Endodermal cell (in vitro differentiated cells): ENCODE measurements at regions not wholly inside any gene's neighbourhood (a gene's known extent, or its start where the extent isn't known, plus 50 kb on each side); places are given as distances from the start of the nearest gene placed in this dataset.

Source experiments
- DNase-seq: peaks from one replicate; pipeline ENCODE4 v3.0.0-alpha.2; 2017
- H3K27ac ChIP-seq: 2 replicates; pipeline ENCODE4 v1.5.1; 2013; ENCODE audit warnings: mild to moderate bottlenecking, low read depth, low read length, moderate library complexity
- H3K27me3 ChIP-seq: 2 replicates; pipeline ENCODE4 v1.6.1; 2013; ENCODE audit warnings: mild to moderate bottlenecking, low read length, moderate library complexity; ENCODE audit not compliant: insufficient read depth, control insufficient read depth, poor library complexity, severe bottlenecking
- H3K36me3 ChIP-seq: 2 replicates; pipeline ENCODE4 v1.7.0; 2013; ENCODE audit warnings: mild to moderate bottlenecking, low read length, moderate library complexity; ENCODE audit not compliant: control insufficient read depth, insufficient read depth
- H3K4me1 ChIP-seq: one replicate; pipeline ENCODE4 v1.7.0; 2013; ENCODE audit warnings: low read length; ENCODE audit not compliant: control insufficient read depth, insufficient read depth
- H3K4me3 ChIP-seq: 2 replicates; pipeline ENCODE4 v1.5.1; 2013; ENCODE audit warnings: mild to moderate bottlenecking, low read length, moderate library complexity
- H3K9ac ChIP-seq: 2 replicates; pipeline ENCODE4 v1.6.1; 2013; ENCODE audit warnings: mild to moderate bottlenecking, low read length, moderate library complexity; ENCODE audit not compliant: poor library complexity, severe bottlenecking; ENCODE audit errors: extremely low read depth
- H3K9me3 ChIP-seq: 2 replicates; pipeline ENCODE4 v1.6.1; 2013; ENCODE audit warnings: mild to moderate bottlenecking, low read length, moderate library complexity; ENCODE audit not compliant: control insufficient read depth
- H3K27ac Mint-ChIP-seq: 2 replicates; pipeline ENCODE4 v1.8.0; 2020; ENCODE audit warnings: mixed read lengths
- H3K27me3 Mint-ChIP-seq: 2 replicates; pipeline ENCODE4 v1.8.0; 2021; ENCODE audit warnings: mild to moderate bottlenecking, mixed read lengths; ENCODE audit not compliant: insufficient read depth
- H3K36me3 Mint-ChIP-seq: 2 replicates; pipeline ENCODE4 v1.8.0; 2020; ENCODE audit warnings: low read depth, mixed read lengths
- H3K4me1 Mint-ChIP-seq: 2 replicates; pipeline ENCODE4 v1.8.0; 2020; ENCODE audit warnings: mixed read lengths
- H3K4me3 Mint-ChIP-seq: 2 replicates; pipeline ENCODE4 v1.8.0; 2020; ENCODE audit warnings: mild to moderate bottlenecking, moderate library complexity, mixed read lengths
- H3K9me3 Mint-ChIP-seq: 2 replicates; pipeline ENCODE4 v1.8.0; 2020; ENCODE audit warnings: mild to moderate bottlenecking, mixed read lengths
- WGBS, 2 experiments: methylation state at CpG; one replicate each; pipeline versions ENCODE4 v1.1.5 to v1.1.7; 2013; ENCODE audit warnings: missing lambda C conversion rate in 2 of 2, mixed read lengths in 1 of 2; ENCODE audit not compliant: insufficient coverage in 1 of 2, insufficient read length in 1 of 2; 5-methylcytosine and 5-hydroxymethylcytosine counted together
- TF ChIP-seq, protein P1 (sequence below): fragments of 200-600 bp; sonication (generic); conservative IDR thresholded peaks from 2 replicates; pipeline ENCODE4 v1.5.0; 2021; ENCODE audit warnings: antibody characterized with exemption, mild to moderate bottlenecking

DNA sequence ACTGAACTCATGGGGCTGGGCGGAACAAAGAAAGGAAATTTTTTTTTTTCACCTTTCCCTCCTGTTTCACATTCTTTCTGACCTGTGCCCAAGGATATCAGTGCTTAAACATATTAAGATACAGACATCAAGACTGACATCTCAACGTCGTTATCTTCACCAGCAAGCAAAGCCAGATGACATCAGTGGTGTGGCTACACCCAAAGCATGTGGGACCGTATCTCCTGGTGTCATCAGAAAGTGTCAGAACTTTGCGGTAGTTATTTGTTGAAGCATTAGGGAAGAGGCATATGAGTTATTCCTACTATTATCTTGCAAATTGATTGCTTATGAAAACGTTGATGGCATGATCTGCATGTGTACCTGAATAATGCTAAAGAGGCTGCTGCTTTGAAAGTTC lies 487.4 kb downstream of the TLE4 start:
- no peaks in the 10 kb centered on the region for H3K36me3 Mint-ChIP-seq
- WGBS, 2 experiments: 73 to 79% methylated on average over 6 of the region's 6 CpGs
- H3K27me3 ChIP-seq: peaks cover 11% of the 10 kb centered on the region
- no peak for DNase-seq
- H3K4me3 ChIP-seq: peak overlapping the region; percentile 38
- no peak overlapping the region for H3K27ac Mint-ChIP-seq
- peaks cover 18% of the 10 kb centered on the region for H3K27me3 Mint-ChIP-seq
- H3K27ac ChIP-seq: no peak overlapping the region
- peaks cover 23% of the 10 kb centered on the region for H3K4me1 Mint-ChIP-seq
- TF ChIP-seq, protein P1, sequence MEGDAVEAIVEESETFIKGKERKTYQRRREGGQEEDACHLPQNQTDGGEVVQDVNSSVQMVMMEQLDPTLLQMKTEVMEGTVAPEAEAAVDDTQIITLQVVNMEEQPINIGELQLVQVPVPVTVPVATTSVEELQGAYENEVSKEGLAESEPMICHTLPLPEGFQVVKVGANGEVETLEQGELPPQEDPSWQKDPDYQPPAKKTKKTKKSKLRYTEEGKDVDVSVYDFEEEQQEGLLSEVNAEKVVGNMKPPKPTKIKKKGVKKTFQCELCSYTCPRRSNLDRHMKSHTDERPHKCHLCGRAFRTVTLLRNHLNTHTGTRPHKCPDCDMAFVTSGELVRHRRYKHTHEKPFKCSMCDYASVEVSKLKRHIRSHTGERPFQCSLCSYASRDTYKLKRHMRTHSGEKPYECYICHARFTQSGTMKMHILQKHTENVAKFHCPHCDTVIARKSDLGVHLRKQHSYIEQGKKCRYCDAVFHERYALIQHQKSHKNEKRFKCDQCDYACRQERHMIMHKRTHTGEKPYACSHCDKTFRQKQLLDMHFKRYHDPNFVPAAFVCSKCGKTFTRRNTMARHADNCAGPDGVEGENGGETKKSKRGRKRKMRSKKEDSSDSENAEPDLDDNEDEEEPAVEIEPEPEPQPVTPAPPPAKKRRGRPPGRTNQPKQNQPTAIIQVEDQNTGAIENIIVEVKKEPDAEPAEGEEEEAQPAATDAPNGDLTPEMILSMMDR: no peak
- no peaks in the 10 kb centered on the region for H3K36me3 ChIP-seq
- peaks cover 34% of the 10 kb centered on the region for H3K9me3 ChIP-seq
- H3K4me1 ChIP-seq: peaks cover 7% of the 10 kb centered on the region
- no peak overlapping the region for H3K9ac ChIP-seq
- peaks cover 24% of the 10 kb centered on the region for H3K9me3 Mint-ChIP-seq
- no peak overlapping the region for H3K4me3 Mint-ChIP-seq

- no peak overlapping the region for H3K27ac Mint-ChIP-seq
- no peak for DNase-seq
- peaks cover 4% of the 10 kb centered on the region for H3K4me1 Mint-ChIP-seq
- Histone ChIP-seq H3K27me3 (no peaks in the 10 kb centered on the region), H3K4me3 (no peak overlapping the region), H3K9ac (no peak overlapping the region), H3K4me1 (peaks cover 4% of the 10 kb centered on the region), H3K36me3 (no peaks in the 10 kb centered on the region), H3K27ac (no peak overlapping the region), H3K9me3 (peaks cover 43% of the 10 kb centered on the region)
- peaks cover 25% of the 10 kb centered on the region for H3K9me3 Mint-ChIP-seq
- TF ChIP-seq, protein P1: no peak
- H3K4me3 Mint-ChIP-seq: no peak overlapping the region
- peaks cover 1% of the 10 kb centered on the region for H3K36me3 Mint-ChIP-seq
- H3K27me3 Mint-ChIP-seq: peaks cover 3% of the 10 kb centered on the region
- no CpG with 5 or more reads among the region's 1 CpG for WGBS, 2 experiments
Observed at GRCh38 chr9:80052830-80053229, 481.1 kb downstream of the TLE4 start.

DNA sequence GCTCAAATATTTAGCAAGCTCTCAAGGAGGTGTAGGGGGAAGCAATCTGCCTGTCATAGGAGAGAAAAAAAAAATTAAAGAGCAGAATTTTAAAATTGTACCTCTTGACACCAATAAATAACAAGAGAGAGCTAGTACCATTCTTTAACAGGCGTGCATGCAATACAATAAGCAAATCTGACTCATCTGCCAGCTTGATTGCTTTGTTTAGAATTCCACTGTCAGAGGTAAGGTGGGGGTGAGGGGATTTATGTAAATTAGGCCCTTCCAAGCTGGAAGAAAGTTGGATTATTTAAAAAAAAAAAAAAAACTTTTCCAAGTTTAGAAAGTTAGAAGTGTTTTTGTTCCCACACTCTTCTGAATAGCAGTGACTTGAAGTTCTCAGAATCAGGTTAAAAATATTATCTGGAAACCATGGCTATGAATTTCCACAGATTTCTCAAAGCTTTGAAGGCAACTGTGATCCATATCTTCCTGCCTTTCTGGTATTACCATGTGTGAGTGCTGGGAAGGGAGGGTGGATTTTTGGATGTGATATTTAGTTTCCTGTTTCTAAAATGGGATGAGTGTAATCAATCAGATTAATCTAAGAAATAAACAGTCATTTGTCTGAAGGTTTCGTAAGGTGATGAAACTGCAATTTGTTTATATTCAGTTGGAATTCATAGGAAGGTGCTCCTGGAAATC lies 477.5 kb downstream of the TLE4 start:
- no peaks in the 10 kb centered on the region for H3K36me3 ChIP-seq
- 89 to 90% methylated on average over 1 to 2 of the region's 2 CpGs for WGBS, 2 experiments
- peaks cover 30% of the 10 kb centered on the region for H3K9me3 ChIP-seq
- no peak overlapping the region for H3K9ac ChIP-seq
- no peak overlapping the region for H3K4me3 ChIP-seq
- Mint-ChIP-seq H3K36me3 (peaks cover 1% of the 10 kb centered on the region), H3K4me1 (peaks cover 4% of the 10 kb centered on the region), H3K27ac (no peak overlapping the region), H3K27me3 (peaks cover 3% of the 10 kb centered on the region), H3K9me3 (peaks cover 20% of the 10 kb centered on the region), H3K4me3 (no peak overlapping the region)
- TF ChIP-seq, protein P1: no peak
- H3K27ac ChIP-seq: no peak overlapping the region
- no peak for DNase-seq
- no peaks in the 10 kb centered on the region for H3K27me3 ChIP-seq
- H3K4me1 ChIP-seq: peaks cover 4% of the 10 kb centered on the region
